GM12891 (cell line): ENCODE measurements at regions not wholly inside any gene's neighbourhood (a gene's known extent, or its start where the extent isn't known, plus 50 kb on each side); places are given as distances from the start of the nearest gene placed in this dataset.

Source experiments
- PAX5 ChIP-seq: IDR thresholded peaks from 2 replicates; pipeline ENCODE4 v1.6.1; 2011; ENCODE audit warnings: low read length, moderate library complexity, mild to moderate bottlenecking; ENCODE audit not compliant: insufficient read depth, severe bottlenecking
- POLR2A ChIP-seq: IDR thresholded peaks from 2 replicates; pipeline ENCODE4 v1.6.1; 2011; ENCODE audit warnings: low read depth, low read length, control low read depth
- POLR2AphosphoS5 ChIP-seq: IDR thresholded peaks from 2 replicates; pipeline ENCODE4 v1.6.1; 2011; ENCODE audit warnings: low read depth, low read length, control low read depth
- POU2F2 ChIP-seq: IDR thresholded peaks from 2 replicates; pipeline ENCODE4 v1.6.1; 2011; ENCODE audit warnings: low read depth, mild to moderate bottlenecking, control low read depth, low read length, moderate library complexity
- SPI1 ChIP-seq: IDR thresholded peaks from 2 replicates; pipeline ENCODE4 v1.6.1; 2011; ENCODE audit warnings: low read depth, low read length, control low read depth
- TAF1 ChIP-seq: IDR thresholded peaks from 2 replicates; pipeline ENCODE4 v1.6.1; 2011; ENCODE audit warnings: low read depth, low read length, control low read depth

GRCh38 chr22:26957897-26958296, 300.5 kb downstream of the MIAT start:
- TF ChIP-seq POLR2A (no peak), SPI1 (no peak), POLR2AphosphoS5 (no peak), POU2F2 (no peak), TAF1 (no peak), PAX5 (no peak)
